8988T (cell line): ENCODE measurements at regions not wholly inside any gene's neighbourhood (a gene's known extent, or its start where the extent isn't known, plus 50 kb on each side); places are given as distances from the start of the nearest gene placed in this dataset.
"Not testable (repeated sequence)": the region's sequence is repeated elsewhere in the genome, so short reads cannot be mapped to it uniquely, and the experiment has no call there.

Experiments used
- DNase-seq: peaks from one replicate; pipeline ENCODE4 v3.0.0; 2011

GRCh38 chr6:74268815-74269599 lies 573.0 kb downstream of the CD109 start:
- DNase-seq = no peak

GRCh38 chr6:74259981-74260380 lies 564.0 kb downstream of the CD109 start:
- no peak for DNase-seq

GRCh38 chr6:74256781-74257180 lies 560.8 kb downstream of the CD109 start:
- DNase-seq = no peak

GRCh38 chr6:74256381-74256780 lies 560.4 kb downstream of the CD109 start:
- DNase-seq = no peak

- not testable (repeated sequence) for DNase-seq
These were observed 559.0 kb downstream of the CD109 start for GRCh38 chr6:74255007-74255406.

GRCh38 chr6:74254147-74254546 lies 558.1 kb downstream of the CD109 start:
- DNase-seq = not testable (repeated sequence)

GRCh38 chr6:74253261-74253660 lies 557.3 kb downstream of the CD109 start:
- no peak for DNase-seq

- DNase-seq = no peak
These were observed 554.3 kb downstream of the CD109 start for GRCh38 chr6:74250161-74250818.

GRCh38 chr6:74249658-74250057 lies 553.7 kb downstream of the CD109 start:
- no peak for DNase-seq

GRCh38 chr6:74248966-74249365 lies 553.0 kb downstream of the CD109 start:
- DNase-seq = no peak

GRCh38 chr6:74222768-74223333 lies 526.8 kb downstream of the CD109 start:
- no peak for DNase-seq

- DNase-seq = no peak
These were observed 518.0 kb downstream of the CD109 start for GRCh38 chr6:74213995-74214394.

GRCh38 chr6:74208239-74208638 lies 512.2 kb downstream of the CD109 start:
- no peak for DNase-seq

GRCh38 chr6:74199215-74199915 lies 503.4 kb downstream of the CD109 start:
- no peak for DNase-seq

- DNase-seq = no peak
These were observed 501.3 kb downstream of the CD109 start for GRCh38 chr6:74197310-74197709.

GRCh38 chr6:74187811-74188210 lies 491.8 kb downstream of the CD109 start:
- DNase-seq = no peak

GRCh38 chr6:74182992-74183391 lies 487.0 kb downstream of the CD109 start:
- no peak for DNase-seq

GRCh38 chr6:74181471-74181870 lies 485.5 kb downstream of the CD109 start:
- no peak for DNase-seq

GRCh38 chr6:74177506-74177905 lies 481.5 kb downstream of the CD109 start:
- no peak for DNase-seq

GRCh38 chr6:74170550-74170949 lies 474.5 kb downstream of the CD109 start:
- DNase-seq = not testable (repeated sequence)

GRCh38 chr6:74170118-74170517 lies 474.1 kb downstream of the CD109 start:
- no peak for DNase-seq

GRCh38 chr6:74167976-74168375 lies 472.0 kb downstream of the CD109 start:
- no peak for DNase-seq

- DNase-seq = no peak
These were observed 471.5 kb downstream of the CD109 start for GRCh38 chr6:74167511-74167910.

- no peak for DNase-seq
These were observed 470.8 kb downstream of the CD109 start for GRCh38 chr6:74166849-74167248.
